Smooth muscle cell (in vitro differentiated cells): ENCODE measurements at regions not wholly inside any gene's neighbourhood (a gene's known extent, or its start where the extent isn't known, plus 50 kb on each side); places are given as distances from the start of the nearest gene placed in this dataset.
A peak's percentile ranks its signal among the peaks of the same experiment; 100 is the strongest.

ENCODE experiments used
- DNase-seq: peaks from one replicate; lab custom pipeline; 2025; ENCODE audit not compliant: unreplicated experiment; lab: John Stamatoyannopoulos, UW
- H2AFZ ChIP-seq: fragments of 200-600 bp; sonication (generic); 2 replicates; pipeline ENCODE4 v1.6.0; 2016; ENCODE audit warnings: antibody characterized with exemption, low read depth, mild to moderate bottlenecking
- H3F3A ChIP-seq: fragments of 200-600 bp; sonication (generic); 2 replicates; pipeline ENCODE4 v1.6.0; 2017; ENCODE audit warnings: antibody characterized with exemption, low read depth
- H3K27ac ChIP-seq: fragments of 200-600 bp; sonication (generic); 2 replicates; pipeline ENCODE4 v1.5.1; 2016; ENCODE audit warnings: low read depth, mild to moderate bottlenecking
- H3K27me3 ChIP-seq: fragments of 200-600 bp; sonication (generic); 2 replicates; pipeline ENCODE4 v1.6.1; 2016; ENCODE audit warnings: low read depth, mild to moderate bottlenecking
- H3K36me3 ChIP-seq: fragments of 200-600 bp; sonication (generic); 2 replicates; pipeline ENCODE4 v1.5.1; 2016; ENCODE audit warnings: low read depth
- H3K4me1 ChIP-seq: fragments of 200-600 bp; sonication (generic); 2 replicates; pipeline ENCODE4 v1.5.1; 2016; ENCODE audit warnings: low read depth
- H3K4me2 ChIP-seq: fragments of 200-600 bp; sonication (generic); 2 replicates; pipeline ENCODE4 v1.6.0; 2016; ENCODE audit warnings: mild to moderate bottlenecking
- H3K4me3 ChIP-seq: fragments of 200-600 bp; sonication (generic); 2 replicates; pipeline ENCODE4 v1.5.1; 2016; ENCODE audit warnings: mild to moderate bottlenecking
- H3K79me2 ChIP-seq: fragments of 200-600 bp; sonication (generic); 2 replicates; pipeline ENCODE4 v1.6.0; 2016; ENCODE audit warnings: low read depth, mild to moderate bottlenecking
- H3K9ac ChIP-seq: fragments of 200-600 bp; sonication (generic); 2 replicates; pipeline ENCODE4 v1.6.0; 2016; ENCODE audit warnings: low read depth
- H3K9me3 ChIP-seq: fragments of 200-600 bp; sonication (generic); replicated peaks from 2 replicates; pipeline ENCODE4 v1.5.1; 2016; ENCODE audit warnings: low read depth
- H4K20me1 ChIP-seq: fragments of 200-600 bp; sonication (generic); 2 replicates; pipeline ENCODE4 v1.6.0; 2016; ENCODE audit warnings: low read depth
- CTCF ChIP-seq: fragments of 200-600 bp; sonication (generic); IDR thresholded peaks from 2 replicates; pipeline ENCODE4 v1.5.1; 2017; ENCODE audit warnings: borderline replicate concordance, mild to moderate bottlenecking, antibody characterized with exemption; ENCODE audit not compliant: insufficient read depth, poor library complexity, severe bottlenecking
- WGBS: methylation state at CpG from one replicate; pipeline ENCODE4 v1.1.7; 2016; ENCODE audit warnings: low lambda C conversion rate; 5-methylcytosine and 5-hydroxymethylcytosine counted together

GRCh38 chr4:186790630-186791029 is 67.0 kb upstream of the FAT1 start:
- Histone ChIP-seq H3K79me2 (no peaks in the 10 kb centered on the region), H3F3A (peaks cover 6% of the 10 kb centered on the region), H3K4me1 (peaks cover 5% of the 10 kb centered on the region), H3K4me2 (peak overlapping the region; percentile 10), H3K9me3 (no peaks in the 10 kb centered on the region), H3K27ac (no peak overlapping the region), H4K20me1 (no peaks in the 10 kb centered on the region), H3K36me3 (no peaks in the 10 kb centered on the region), H3K9ac (no peak overlapping the region), H3K4me3 (no peak overlapping the region), H2AFZ (no peak overlapping the region), H3K27me3 (no peaks in the 10 kb centered on the region)
- TF ChIP-seq CTCF = no peak
- no peak for DNase-seq

- Histone ChIP-seq H2AFZ (no peak overlapping the region), H3K36me3 (no peaks in the 10 kb centered on the region), H3K9ac (no peak overlapping the region), H3K27me3 (no peaks in the 10 kb centered on the region), H3K4me1 (peaks cover 5% of the 10 kb centered on the region), H3F3A (peaks cover 6% of the 10 kb centered on the region), H4K20me1 (no peaks in the 10 kb centered on the region), H3K9me3 (no peaks in the 10 kb centered on the region), H3K79me2 (no peaks in the 10 kb centered on the region), H3K4me3 (no peak overlapping the region), H3K27ac (no peak overlapping the region), H3K4me2 (no peak overlapping the region)
- WGBS = 61% methylated on average over 2 of the region's 2 CpGs
- TF ChIP-seq CTCF = no peak
- DNase-seq = no peak
Measured at GRCh38 chr4:186792728-186793366, 69.2 kb upstream of the FAT1 start.

- Histone ChIP-seq H3F3A (no peaks in the 10 kb centered on the region), H3K79me2 (no peaks in the 10 kb centered on the region), H3K9ac (no peak overlapping the region), H3K27me3 (no peaks in the 10 kb centered on the region), H2AFZ (no peak overlapping the region), H4K20me1 (no peaks in the 10 kb centered on the region), H3K9me3 (no peaks in the 10 kb centered on the region), H3K4me2 (peak overlapping the region; percentile 21), H3K27ac (no peak overlapping the region), H3K36me3 (no peaks in the 10 kb centered on the region), H3K4me3 (peak overlapping the region; percentile 6), H3K4me1 (peaks cover 8% of the 10 kb centered on the region)
- no peak for DNase-seq
- 74% methylated on average over 4 of the region's 4 CpGs for WGBS
- TF ChIP-seq CTCF = no peak
Measured at GRCh38 chr4:186798951-186799659, 75.4 kb upstream of the FAT1 start.
